HG03135 (cell line): ENCODE measurements at regions not wholly inside any gene's neighbourhood (a gene's known extent, or its start where the extent isn't known, plus 50 kb on each side); places are given as distances from the start of the nearest gene placed in this dataset.

ENCODE experiments used
- ATAC-seq: cut with Tn5 transposase; IDR thresholded peaks from one replicate; pipeline ENCODE4 v1.9.1; 2021; ENCODE audit warnings: mild to moderate bottlenecking, moderate library complexity; ENCODE audit not compliant: unreplicated experiment

GRCh38 chr10:123552760-123553554, 113.2 kb upstream of the GPR26 start:
- ATAC-seq = no peak

- no peak for ATAC-seq
These were observed 112.2 kb upstream of the GPR26 start for GRCh38 chr10:123553810-123554430.

- no peak for ATAC-seq
These were observed 111.5 kb upstream of the GPR26 start for GRCh38 chr10:123554656-123555055.

GRCh38 chr10:123555616-123556015, 110.5 kb upstream of the GPR26 start:
- no peak for ATAC-seq

- no peak for ATAC-seq
These were observed 110.1 kb upstream of the GPR26 start for GRCh38 chr10:123556049-123556448.

- no peak for ATAC-seq
These were observed 109.4 kb upstream of the GPR26 start for GRCh38 chr10:123556736-123557135.

- ATAC-seq = no peak
These were observed 108.6 kb upstream of the GPR26 start for GRCh38 chr10:123557366-123558108.

- ATAC-seq = no peak
These were observed 107.5 kb upstream of the GPR26 start for GRCh38 chr10:123558651-123559050.

GRCh38 chr10:123559066-123559822, 106.9 kb upstream of the GPR26 start:
- no peak for ATAC-seq

GRCh38 chr10:123559823-123560092, 106.4 kb upstream of the GPR26 start:
- no peak for ATAC-seq

GRCh38 chr10:123560301-123561140, 105.6 kb upstream of the GPR26 start:
- ATAC-seq = no peak

GRCh38 chr10:123561141-123561440, 105.1 kb upstream of the GPR26 start:
- no peak for ATAC-seq

GRCh38 chr10:123562387-123562786, 103.8 kb upstream of the GPR26 start:
- ATAC-seq = no peak

GRCh38 chr10:123562811-123563580, 103.2 kb upstream of the GPR26 start:
- ATAC-seq = no peak

- ATAC-seq = no peak
These were observed 102.6 kb upstream of the GPR26 start for GRCh38 chr10:123563581-123563855.

GRCh38 chr10:123563994-123564393, 102.2 kb upstream of the GPR26 start:
- ATAC-seq = no peak

GRCh38 chr10:123564631-123565030, 101.5 kb upstream of the GPR26 start:
- no peak for ATAC-seq

- ATAC-seq = no peak
These were observed 100.2 kb upstream of the GPR26 start for GRCh38 chr10:123565691-123566660.
